DND-41 (cell line): ENCODE measurements at regions not wholly inside any gene's neighbourhood (a gene's known extent, or its start where the extent isn't known, plus 50 kb on each side); places are given as distances from the start of the nearest gene placed in this dataset.

Source experiments
- CTCF ChIP-seq: IDR thresholded peaks from 2 replicates; pipeline ENCODE4 v1.5.1; 2012; ENCODE audit warnings: borderline replicate concordance, low read length, moderate library complexity, mild to moderate bottlenecking; ENCODE audit not compliant: poor library complexity, severe bottlenecking; ENCODE audit errors: extremely low read depth
- EZH2 ChIP-seq: IDR thresholded peaks from 3 replicates; pipeline ENCODE4 v1.6.1; 2012; ENCODE audit warnings: borderline replicate concordance, low read depth, mild to moderate bottlenecking, moderate library complexity, low read length, inconsistent platforms; ENCODE audit not compliant: severe bottlenecking

- TF ChIP-seq CTCF (no peak), EZH2 (no peak)
Observed at GRCh38 chr21:21806711-21807597, 808.7 kb downstream of the NCAM2 start.
